ENCODE measurements at regions not wholly inside any gene's neighbourhood (a gene's known extent, or its start where the extent isn't known, plus 50 kb on each side); places are given as distances from the start of the nearest gene placed in this dataset.

DNA sequence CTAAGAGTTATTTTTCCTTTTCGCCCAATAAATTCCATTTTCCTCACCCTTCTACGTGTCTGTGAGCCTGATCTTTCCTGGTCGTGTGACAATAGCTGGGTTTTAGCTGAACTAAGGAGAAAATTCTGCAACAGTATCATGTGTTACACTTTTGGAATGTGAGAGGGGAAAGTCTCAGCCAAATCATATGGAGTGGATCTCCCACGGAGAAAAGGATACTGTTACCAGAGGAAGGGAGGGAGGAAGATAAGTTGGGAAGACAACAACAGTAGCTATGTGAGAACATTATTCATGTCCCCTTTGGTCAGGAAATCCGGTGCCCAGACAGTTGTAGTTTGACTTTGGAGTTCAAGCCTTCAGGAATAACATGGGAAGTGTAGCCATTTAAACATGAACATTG, 584.0 kb upstream of the RAG2 start:
- TF ChIP-seq CTCF (IDR thresholded peaks at IDR 0.05 in 8 of 11, conservative IDR thresholded peaks at IDR 0.05 in 3 of 11) (no peak), POLR2AphosphoS5 (IDR thresholded peaks at IDR 0.05) (no peak)

Data from spleen (tissue), 7 donors.